Mesendoderm (in vitro differentiated cells): ENCODE measurements at regions not wholly inside any gene's neighbourhood (a gene's known extent, or its start where the extent isn't known, plus 50 kb on each side); places are given as distances from the start of the nearest gene placed in this dataset. TPM values are rescaled to one million over a fixed set of nuclear protein-coding genes. Genes with fewer than 3 reads are reported as not detected.

Experiments used
- DNase-seq: peaks from one replicate; pipeline ENCODE4 v3.0.0; 2013
- H2AK5ac ChIP-seq: 2 replicates; pipeline ENCODE4 v1.6.1; 2013; ENCODE audit warnings: low read length, inconsistent platforms
- H2BK120ac ChIP-seq: 2 replicates; pipeline ENCODE4 v1.6.1; 2013; ENCODE audit warnings: low read depth, mild to moderate bottlenecking, low read length, moderate library complexity, mixed read lengths
- H2BK15ac ChIP-seq: replicated peaks from 2 replicates; pipeline ENCODE4 v1.6.1; 2013; ENCODE audit warnings: low read depth, mild to moderate bottlenecking, moderate library complexity
- H2BK5ac ChIP-seq: 2 replicates; pipeline ENCODE4 v1.6.1; 2013; ENCODE audit warnings: low read length, inconsistent platforms
- H3K18ac ChIP-seq: 2 replicates; pipeline ENCODE4 v1.6.1; 2013; ENCODE audit warnings: mild to moderate bottlenecking, low read length, mixed read lengths
- H3K23ac ChIP-seq: one replicate; pipeline ENCODE4 v1.6.1; 2013; ENCODE audit warnings: low read length
- H3K27ac ChIP-seq: 2 replicates; pipeline ENCODE4 v1.5.1; 2013; ENCODE audit warnings: low read depth, mild to moderate bottlenecking, inconsistent platforms, low read length, moderate library complexity
- H3K27me3 ChIP-seq: 2 replicates; pipeline ENCODE4 v1.6.1; 2013; ENCODE audit warnings: low read length, control low read depth, mild to moderate bottlenecking, inconsistent platforms; ENCODE audit not compliant: insufficient read depth, poor library complexity
- H3K36me3 ChIP-seq: 2 replicates; pipeline ENCODE4 v1.6.1; 2013; ENCODE audit warnings: low read length, inconsistent platforms; ENCODE audit not compliant: control insufficient read depth, insufficient read depth
- H3K4ac ChIP-seq: one replicate; pipeline ENCODE4 v1.6.1; 2013; ENCODE audit warnings: low read depth, mild to moderate bottlenecking, low read length, moderate library complexity
- H3K4me1 ChIP-seq: 2 replicates; pipeline ENCODE4 v1.6.1; 2013; ENCODE audit warnings: low read depth, low read length, inconsistent platforms; ENCODE audit not compliant: control insufficient read depth
- H3K4me2 ChIP-seq: 2 replicates; pipeline ENCODE4 v1.6.1; 2013; ENCODE audit warnings: low read length
- H3K4me3 ChIP-seq: 2 replicates; pipeline ENCODE4 v1.5.1; 2013; ENCODE audit warnings: mild to moderate bottlenecking, low read length
- H3K56ac ChIP-seq: one replicate; pipeline ENCODE4 v1.6.1; 2013; ENCODE audit warnings: low read length
- H3K79me1 ChIP-seq: 2 replicates; pipeline ENCODE4 v1.6.1; 2013; ENCODE audit warnings: low read length, inconsistent platforms
- H3K79me2 ChIP-seq: 2 replicates; pipeline ENCODE4 v1.6.1; 2013; ENCODE audit warnings: mild to moderate bottlenecking, low read length; ENCODE audit not compliant: control insufficient read depth, insufficient read depth
- H3K9ac ChIP-seq: 2 replicates; pipeline ENCODE4 v1.6.1; 2013; ENCODE audit warnings: low read length, inconsistent platforms
- H4K5ac ChIP-seq: one replicate; pipeline ENCODE4 v1.6.1; 2013; ENCODE audit warnings: low read length
- H4K8ac ChIP-seq: one replicate; pipeline ENCODE4 v1.6.1; 2013; ENCODE audit warnings: low read depth, mild to moderate bottlenecking, control low read depth, low read length, moderate library complexity
- WGBS: extraction: QIAGEN DNeasy Blood & Tissue Kit; methylation state at CpG from one replicate; pipeline ENCODE4 v1.1.7; 2013; ENCODE audit warnings: low lambda C conversion rate, missing lambda C conversion rate; ENCODE audit not compliant: insufficient coverage; ENCODE audit errors: extremely low coverage; 5-methylcytosine and 5-hydroxymethylcytosine counted together
- small RNA-seq: library from polyadenylated mRNA; stranded (forward); fragments of <200 nt; extraction: miRNeasy Mini kit (QIAGEN cat#:217004); gene quantifications from one replicate; pipeline ENCODE3, GENCODE V24; 2013; ENCODE audit not compliant: insufficient read depth

GRCh38 chrX:45261005-45261404 is 60.3 kb upstream of the DIPK2B start:
- no peaks in the 10 kb centered on the region for H3K36me3 ChIP-seq
- no peaks in the 10 kb centered on the region for H3K79me2 ChIP-seq
- H3K56ac ChIP-seq = no peak overlapping the region
- no peak for DNase-seq
- no peak overlapping the region for H3K4me3 ChIP-seq
- no peak overlapping the region for H4K5ac ChIP-seq
- no peaks in the 10 kb centered on the region for H3K4me1 ChIP-seq
- WGBS = no CpG with 5 or more reads among the region's 1 CpG
- H3K79me1 ChIP-seq = no peaks in the 10 kb centered on the region
- H3K27ac ChIP-seq = no peak overlapping the region
- no peak overlapping the region for H3K18ac ChIP-seq
- H4K8ac ChIP-seq = no peak overlapping the region
- no peak overlapping the region for H2BK5ac ChIP-seq
- H2AK5ac ChIP-seq = no peak overlapping the region
- H3K23ac ChIP-seq = no peak overlapping the region
- H2BK120ac ChIP-seq = no peak overlapping the region
- H3K27me3 ChIP-seq = no peaks in the 10 kb centered on the region
- no peak overlapping the region for H3K4ac ChIP-seq
- H3K4me2 ChIP-seq = no peak overlapping the region
- H3K9ac ChIP-seq = no peak overlapping the region
- no peak overlapping the region for H2BK15ac ChIP-seq

GRCh38 chrX:45258731-45259402 is 58.2 kb upstream of the DIPK2B start:
- Histone ChIP-seq H3K9ac (no peak overlapping the region), H3K4me3 (no peak overlapping the region), H2BK15ac (no peak overlapping the region), H3K79me1 (no peaks in the 10 kb centered on the region), H3K27ac (no peak overlapping the region), H3K23ac (no peak overlapping the region), H2BK120ac (no peak overlapping the region), H3K4me1 (no peaks in the 10 kb centered on the region), H3K79me2 (no peaks in the 10 kb centered on the region), H3K27me3 (no peaks in the 10 kb centered on the region), H2AK5ac (no peak overlapping the region), H3K36me3 (no peaks in the 10 kb centered on the region), H3K18ac (no peak overlapping the region), H4K5ac (no peak overlapping the region), H4K8ac (no peak overlapping the region), H3K56ac (no peak overlapping the region), H3K4ac (no peak overlapping the region), H2BK5ac (no peak overlapping the region), H3K4me2 (no peak overlapping the region)
- DNase-seq = no peak
- no CpG with 5 or more reads among the region's 6 CpGs for WGBS

Small RNA genes lying in the stretch of these regions (small RNA-seq; reads per million reads assigned to genes)
- gene MIR221 (5,957 reads per million, percentile 99 among the genes with 10 or more reads in this experiment), gene MIR222 (13,836 reads per million, percentile 100 among the genes with 10 or more reads in this experiment), gene RF00017 (not detected), gene RF00591 (not detected)
